ENCODE measurements at regions not wholly inside any gene's neighbourhood (a gene's known extent, or its start where the extent isn't known, plus 50 kb on each side); places are given as distances from the start of the nearest gene placed in this dataset.
"Not testable (repeated sequence)": the region's sequence is repeated elsewhere in the genome, so short reads cannot be mapped to it uniquely, and the experiment has no call there.

DNA sequence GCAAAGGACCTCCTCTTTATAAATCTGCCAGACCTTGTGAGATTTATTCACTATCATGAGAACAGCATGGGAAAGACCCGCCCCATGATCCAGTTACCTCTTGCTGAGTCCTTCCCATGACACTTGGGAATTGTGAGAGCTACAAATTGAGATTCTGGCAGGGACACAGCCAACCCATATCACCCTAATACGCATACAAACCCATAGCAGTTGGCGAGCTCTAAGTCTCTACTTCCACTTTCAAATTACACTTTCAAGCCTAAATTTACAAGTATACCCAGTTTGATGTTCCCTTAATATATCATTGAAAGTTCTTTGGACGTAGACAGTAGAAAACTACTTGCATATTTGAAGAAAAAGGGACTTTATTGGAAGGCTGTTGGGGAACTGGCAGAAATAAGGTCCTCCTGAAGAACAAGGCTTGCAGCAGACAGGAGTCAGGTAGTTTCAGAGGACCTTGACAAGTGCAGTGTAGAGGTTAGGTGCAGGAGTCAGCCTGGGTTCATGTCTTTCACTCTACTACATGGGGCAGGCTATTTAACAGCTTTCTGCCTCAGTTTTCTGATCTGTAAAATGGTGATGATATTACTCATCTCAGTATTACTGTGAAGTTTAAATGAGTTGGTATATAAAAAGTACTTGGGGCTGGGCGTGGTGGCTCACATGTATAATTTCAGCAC lies 107.9 kb upstream of the EEF2KMT start:
- Histone ChIP-seq H3K4me3 (ENCODE audit: severe bottlenecking) (no peak overlapping the region), H3K27me3 (ENCODE audit: insufficient read depth, poor library complexity, severe bottlenecking) (no peaks in the 10 kb centered on the region), H3K36me3 (ENCODE audit: low read depth) (no peaks in the 10 kb centered on the region), H3K4me1 (ENCODE audit: insufficient read depth, poor library complexity, severe bottlenecking) (no peaks in the 10 kb centered on the region), H3K27ac (ENCODE audit: poor library complexity, severe bottlenecking) (no peak overlapping the region), H3K9me3 (ENCODE audit: severe bottlenecking) (no peaks in the 10 kb centered on the region)
- TF ChIP-seq CTCF (IDR thresholded peaks at IDR 0.05; ENCODE audit: poor library complexity, severe bottlenecking) = no peak
- no peak for DNase-seq (ENCODE audit: low spot score)
- ATAC-seq (ENCODE audit: low read depth) = no peak

- ATAC-seq (ENCODE audit: low read depth); H3K36me3 ChIP-seq (ENCODE audit: low read depth); H3K9me3 ChIP-seq (ENCODE audit: severe bottlenecking); H3K4me1 ChIP-seq (ENCODE audit: insufficient read depth, poor library complexity, severe bottlenecking); H3K27me3 ChIP-seq (ENCODE audit: insufficient read depth, poor library complexity, severe bottlenecking); H3K27ac ChIP-seq (ENCODE audit: poor library complexity, severe bottlenecking); DNase-seq (ENCODE audit: low spot score); H3K4me3 ChIP-seq (ENCODE audit: severe bottlenecking): not testable (repeated sequence)
These were observed 106.1 kb upstream of the EEF2KMT start for GRCh38 chr16:5203675-5204074.

GRCh38 chr16:5200123-5200522 lies 102.5 kb upstream of the EEF2KMT start:
- Histone ChIP-seq H3K27me3 (ENCODE audit: insufficient read depth, poor library complexity, severe bottlenecking) (no peaks in the 10 kb centered on the region), H3K4me3 (ENCODE audit: severe bottlenecking) (no peak overlapping the region), H3K36me3 (ENCODE audit: low read depth) (no peaks in the 10 kb centered on the region), H3K4me1 (ENCODE audit: insufficient read depth, poor library complexity, severe bottlenecking) (no peaks in the 10 kb centered on the region), H3K27ac (ENCODE audit: poor library complexity, severe bottlenecking) (no peak overlapping the region), H3K9me3 (ENCODE audit: severe bottlenecking) (no peaks in the 10 kb centered on the region)
- ATAC-seq (ENCODE audit: low read depth) = 0 out of 3 replicates have a peak, but pooled peaks have one; percentile 12
- no peak for DNase-seq (ENCODE audit: low spot score)
- TF ChIP-seq CTCF (IDR thresholded peaks at IDR 0.05; ENCODE audit: poor library complexity, severe bottlenecking) = no peak

DNA sequence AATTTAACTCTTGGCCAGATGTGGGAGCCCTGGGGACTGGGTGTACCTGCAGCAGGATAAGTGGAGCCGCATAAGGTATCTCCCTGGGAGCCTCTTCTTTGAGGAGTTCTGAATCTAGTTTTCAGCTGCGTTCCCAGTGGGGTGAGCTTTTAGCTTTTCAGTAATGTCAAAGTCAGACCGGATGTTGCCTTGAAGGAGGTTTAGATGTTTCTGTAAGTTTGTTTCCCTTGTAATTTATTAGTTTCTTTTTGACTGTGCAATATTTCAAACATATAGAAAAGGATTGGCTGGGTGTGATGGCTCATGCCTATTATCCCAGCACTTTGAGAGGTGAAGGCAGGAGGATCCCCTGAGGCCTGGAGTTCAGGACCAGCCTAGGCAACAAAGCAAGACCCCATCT lies 98.6 kb upstream of the EEF2KMT start:
- DNase-seq (ENCODE audit: low spot score) (no peak), ATAC-seq (ENCODE audit: low read depth) (no peak)
- no peak for TF ChIP-seq CTCF (IDR thresholded peaks at IDR 0.05; ENCODE audit: poor library complexity, severe bottlenecking)
- Histone ChIP-seq H3K4me3 (ENCODE audit: severe bottlenecking) (no peak overlapping the region), H3K27ac (ENCODE audit: poor library complexity, severe bottlenecking) (no peak overlapping the region), H3K9me3 (ENCODE audit: severe bottlenecking) (no peaks in the 10 kb centered on the region), H3K27me3 (ENCODE audit: insufficient read depth, poor library complexity, severe bottlenecking) (no peaks in the 10 kb centered on the region), H3K4me1 (ENCODE audit: insufficient read depth, poor library complexity, severe bottlenecking) (no peaks in the 10 kb centered on the region), H3K36me3 (ENCODE audit: low read depth) (no peaks in the 10 kb centered on the region)

DNA sequence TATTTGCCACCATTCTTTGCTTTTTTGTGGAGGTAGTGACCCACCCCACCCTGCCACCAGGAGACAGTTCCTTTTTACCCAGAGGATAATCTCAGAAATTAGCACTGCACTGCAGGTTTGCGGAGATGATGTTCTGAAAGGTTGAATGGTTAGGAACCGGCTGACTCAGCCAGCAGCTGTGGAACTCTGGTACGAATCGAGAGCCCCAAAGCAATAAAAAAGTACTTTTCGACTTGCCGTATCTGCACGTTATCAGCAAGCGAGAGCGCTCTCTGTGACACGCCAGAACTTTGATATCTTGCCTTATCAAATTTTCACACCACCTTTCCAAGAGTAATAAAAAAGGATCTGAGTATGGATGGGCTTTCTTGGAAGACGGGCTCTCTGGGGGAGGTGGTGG lies 96.3 kb upstream of the EEF2KMT start:
- TF ChIP-seq CTCF (IDR thresholded peaks at IDR 0.05; ENCODE audit: poor library complexity, severe bottlenecking) = no peak
- DNase-seq (ENCODE audit: low spot score) (no peak), ATAC-seq (ENCODE audit: low read depth) (no peak)
- Histone ChIP-seq H3K4me3 (ENCODE audit: severe bottlenecking) (no peak overlapping the region), H3K9me3 (ENCODE audit: severe bottlenecking) (no peaks in the 10 kb centered on the region), H3K27me3 (ENCODE audit: insufficient read depth, poor library complexity, severe bottlenecking) (no peaks in the 10 kb centered on the region), H3K36me3 (ENCODE audit: low read depth) (no peaks in the 10 kb centered on the region), H3K27ac (ENCODE audit: poor library complexity, severe bottlenecking) (no peak overlapping the region), H3K4me1 (ENCODE audit: insufficient read depth, poor library complexity, severe bottlenecking) (no peaks in the 10 kb centered on the region)
